H1 (cell line): ENCODE measurements at regions not wholly inside any gene's neighbourhood (a gene's known extent, or its start where the extent isn't known, plus 50 kb on each side); places are given as distances from the start of the nearest gene placed in this dataset.

ENCODE experiments used
- CTCF ChIA-PET: fragments of 300-600 bp; sonication (Branson Sonifier 250); formaldehyde crosslinking; loops from one replicate; lab custom pipeline; 2021; ENCODE audit not compliant: partially characterized antibody; lab: Charles Lee
- POLR2A ChIA-PET: fragments of 300-600 bp; sonication (Branson Sonifier 250); formaldehyde crosslinking; loops from one replicate; lab custom pipeline; 2021; ENCODE audit warnings: inconsistent platforms; ENCODE audit not compliant: partially characterized antibody; lab: Charles Lee
- DNase-seq, 2 experiments: peaks; one replicate each; pipeline versions ENCODE4 v3.0.0 to v3.0.0-alpha.2; 2010 to 2022; ENCODE audit warnings: low spot score in 2 of 2, low read depth in 1 of 2, mixed read lengths in 1 of 2
- FAIRE-seq: peaks from 2 replicates; lab custom pipeline; 2011; peaks lifted over from hg19 to GRCh38; lab: Jason Lieb, UNC
- H2AFZ ChIP-seq: 2 replicates; pipeline ENCODE4 v1.8.1; 2012; ENCODE audit warnings: low read length, inconsistent platforms
- H2AK5ac ChIP-seq: 2 replicates; pipeline ENCODE4 v1.6.1; 2013; ENCODE audit warnings: low read depth, low read length
- H2BK120ac ChIP-seq: replicated peaks from 2 replicates; pipeline ENCODE3; 2013; ENCODE audit warnings: low read depth, low read length, inconsistent platforms
- H2BK12ac ChIP-seq: 2 replicates; pipeline ENCODE4 v1.6.1; 2013; ENCODE audit warnings: low read depth, low read length
- H2BK15ac ChIP-seq: 2 replicates; pipeline ENCODE4 v1.6.1; 2013; ENCODE audit warnings: low read length
- H2BK20ac ChIP-seq: 2 replicates; pipeline ENCODE4 v1.6.1; 2013; ENCODE audit warnings: low read length
- H2BK5ac ChIP-seq: 2 replicates; pipeline ENCODE4 v1.6.1; 2013; ENCODE audit warnings: low read depth, low read length
- H3K14ac ChIP-seq: 2 replicates; pipeline ENCODE4 v1.6.1; 2013; ENCODE audit warnings: inconsistent platforms; ENCODE audit not compliant: insufficient read length
- H3K18ac ChIP-seq: 2 replicates; pipeline ENCODE4 v1.6.1; 2013; ENCODE audit warnings: low read length; ENCODE audit errors: extremely low read depth
- H3K23ac ChIP-seq: 2 replicates; pipeline ENCODE4 v1.6.1; 2013; ENCODE audit warnings: inconsistent platforms; ENCODE audit not compliant: insufficient read length
- H3K23me2 ChIP-seq: 2 replicates; pipeline ENCODE4 v1.6.1; 2013; ENCODE audit warnings: low read depth, low read length
- H3K27ac ChIP-seq: 2 replicates; pipeline ENCODE4 v1.6.1; 2011; ENCODE audit warnings: low read depth, low read length, inconsistent platforms
- H3K27me3 ChIP-seq, 4 experiments: replicated peaks in 1 of 4; 1 replicate in 1 of 4; 2 replicates in 3 of 4; pipeline versions ENCODE4 v1.6.1 to v1.8.1; 2011 to 2013; ENCODE audit warnings: low read length in 3 of 4, mild to moderate bottlenecking in 3 of 4, inconsistent platforms in 2 of 4, mixed read lengths in 2 of 4, moderate library complexity in 1 of 4; ENCODE audit not compliant: control insufficient read depth in 3 of 4, insufficient read depth in 3 of 4; ENCODE audit errors: extremely low read depth in 1 of 4
- H3K36me3 ChIP-seq, 4 experiments: 2 replicates each; pipeline versions ENCODE4 v1.6.1 to v1.8.1; 2011 to 2013; ENCODE audit warnings: mild to moderate bottlenecking in 4 of 4, low read length in 3 of 4, moderate library complexity in 2 of 4, control low read depth in 1 of 4, inconsistent platforms in 1 of 4; ENCODE audit not compliant: insufficient read depth in 4 of 4, control insufficient read depth in 2 of 4
- H3K4ac ChIP-seq: replicated peaks from 2 replicates; pipeline ENCODE3; 2013; ENCODE audit warnings: low read length, low read depth, mixed read lengths, inconsistent platforms; ENCODE audit not compliant: insufficient read length
- H3K4me1 ChIP-seq, 4 experiments: replicated peaks in 1 of 4; 1 replicate in 1 of 4; 2 replicates in 3 of 4; pipeline versions ENCODE4 v1.6.1 to v1.8.1; 2011 to 2013; ENCODE audit warnings: low read length in 3 of 4, inconsistent platforms in 2 of 4, mixed read lengths in 1 of 4; ENCODE audit not compliant: insufficient read depth in 4 of 4, control insufficient read depth in 3 of 4
- H3K4me2 ChIP-seq, 2 experiments: 2 replicates each; pipeline versions ENCODE4 v1.6.1 to v1.8.1; 2011 to 2013; ENCODE audit warnings: low read depth in 2 of 2, low read length in 2 of 2, control low read depth in 1 of 2, inconsistent platforms in 1 of 2, mild to moderate bottlenecking in 1 of 2; ENCODE audit not compliant: insufficient read depth in 1 of 2
- H3K4me3 ChIP-seq, 4 experiments: fragments of 200-600, 300-600 bp in 1 of 4; sonication (generic), shearing (Covaris generic), sonication (Bioruptor Twin) in 1 of 4; 2 replicates each; pipeline versions ENCODE4 v1.5.1 to v1.8.1; 2011 to 2016; ENCODE audit warnings: low read length in 4 of 4, low read depth in 3 of 4, control low read depth in 2 of 4, inconsistent platforms in 2 of 4, mild to moderate bottlenecking in 2 of 4, mixed read lengths in 1 of 4, moderate library complexity in 1 of 4; ENCODE audit not compliant: insufficient read depth in 2 of 4; ENCODE audit errors: extremely low read depth in 1 of 4
- H3K56ac ChIP-seq: replicated peaks from 2 replicates; pipeline ENCODE3; 2013; ENCODE audit warnings: low read depth, mild to moderate bottlenecking, mixed read lengths, low read length, inconsistent platforms; ENCODE audit not compliant: insufficient read length
- H3K79me1 ChIP-seq: 2 replicates; pipeline ENCODE4 v1.6.1; 2013; ENCODE audit warnings: low read depth, low read length, control low read depth
- H3K79me2 ChIP-seq, 2 experiments: 2 replicates each; pipeline versions ENCODE4 v1.6.1 to v1.8.1; 2012 to 2013; ENCODE audit warnings: low read length in 2 of 2, mild to moderate bottlenecking in 2 of 2, inconsistent platforms in 1 of 2; ENCODE audit not compliant: insufficient read depth in 2 of 2, control insufficient read depth in 1 of 2
- H3K9ac ChIP-seq, 4 experiments: replicated peaks in 1 of 4; 1 replicate in 1 of 4; 2 replicates in 3 of 4; pipeline versions ENCODE4 v1.6.1 to v1.8.1; 2011 to 2013; ENCODE audit warnings: low read depth in 3 of 4, low read length in 3 of 4, control low read depth in 2 of 4, mild to moderate bottlenecking in 2 of 4, moderate library complexity in 2 of 4, inconsistent platforms in 1 of 4; ENCODE audit errors: extremely low read depth in 1 of 4
- H3K9me3 ChIP-seq, 2 experiments: 2 replicates each; pipeline versions ENCODE4 v1.6.1 to v1.8.1; 2012 to 2013; ENCODE audit warnings: mild to moderate bottlenecking in 2 of 2, moderate library complexity in 2 of 2, control low read depth in 1 of 2, inconsistent platforms in 1 of 2, low read depth in 1 of 2, low read length in 1 of 2, mixed read lengths in 1 of 2; ENCODE audit not compliant: insufficient read depth in 2 of 2
- H4K20me1 ChIP-seq, 2 experiments: replicated peaks in 1 of 2; 2 replicates each; pipeline versions ENCODE3 to v1.8.1; 2011 to 2013; ENCODE audit warnings: inconsistent platforms in 2 of 2, low read length in 2 of 2, mild to moderate bottlenecking in 1 of 2; ENCODE audit not compliant: insufficient read depth in 2 of 2, control insufficient read depth in 1 of 2
- H4K5ac ChIP-seq: 2 replicates; pipeline ENCODE4 v1.6.1; 2013; ENCODE audit warnings: low read length, low read depth, mixed read lengths, inconsistent platforms; ENCODE audit not compliant: insufficient read length
- H4K8ac ChIP-seq: 2 replicates; pipeline ENCODE4 v1.8.0; 2013; ENCODE audit warnings: mild to moderate bottlenecking, moderate library complexity, low read length, inconsistent platforms; ENCODE audit not compliant: insufficient read depth; ENCODE audit errors: extremely low read depth
- H4K91ac ChIP-seq: replicated peaks from 2 replicates; pipeline ENCODE3; 2013; ENCODE audit warnings: low read length, mixed read lengths, inconsistent platforms; ENCODE audit not compliant: insufficient read length
- BACH1 ChIP-seq: IDR thresholded peaks from 2 replicates; pipeline ENCODE4 v1.6.1; 2012; ENCODE audit warnings: low read length, improper control_type of control experiment
- BCL11A ChIP-seq, 2 experiments: IDR thresholded peaks; one replicate each; pipeline ENCODE4 v1.6.1; 2011; ENCODE audit warnings: low read depth in 2 of 2, low read length in 2 of 2, mild to moderate bottlenecking in 2 of 2
- E2F6 ChIP-seq: IDR thresholded peaks from 2 replicates; pipeline ENCODE4 v1.6.1; 2012; ENCODE audit warnings: inconsistent platforms
- GABPA ChIP-seq: IDR thresholded peaks from 2 replicates; pipeline ENCODE4 v1.6.1; 2011; ENCODE audit warnings: mild to moderate bottlenecking, low read length, moderate library complexity, borderline replicate concordance; ENCODE audit not compliant: insufficient read depth
- GTF2F1 ChIP-seq: IDR thresholded peaks from 2 replicates; pipeline ENCODE4 v1.6.1; 2012; ENCODE audit warnings: low read depth, low read length, improper control_type of control experiment, borderline replicate concordance
- HDAC2 ChIP-seq, 2 experiments: fragments of 300-600 bp in 1 of 2; sonication (generic) in 1 of 2; IDR thresholded peaks; 2 replicates each; pipeline ENCODE4 v1.6.1; 2011 to 2012; ENCODE audit warnings: low read depth in 2 of 2, low read length in 2 of 2, mild to moderate bottlenecking in 2 of 2, moderate library complexity in 2 of 2, borderline replicate concordance in 1 of 2, inconsistent platforms in 1 of 2
- KDM1A ChIP-seq: fragments of 200-600, 300-600 bp; sonication (generic); IDR thresholded peaks from 2 replicates; pipeline ENCODE4 v1.7.1; 2016; ENCODE audit warnings: mild to moderate bottlenecking, low read length, borderline replicate concordance
- NRF1 ChIP-seq: IDR thresholded peaks from 2 replicates; pipeline ENCODE4 v1.6.1; 2011; ENCODE audit warnings: mild to moderate bottlenecking, low read depth, low read length, improper control_type of control experiment
- RBBP5 ChIP-seq: IDR thresholded peaks from 2 replicates; pipeline ENCODE4 v1.7.1; 2012; ENCODE audit warnings: low read depth, mild to moderate bottlenecking, inconsistent platforms, low read length, moderate library complexity, borderline replicate concordance
- RXRA ChIP-seq: IDR thresholded peaks from 2 replicates; pipeline ENCODE4 v1.6.1; 2011; ENCODE audit warnings: low read depth, mild to moderate bottlenecking, low read length, moderate library complexity; ENCODE audit not compliant: insufficient read depth
- SP2 ChIP-seq: IDR thresholded peaks from 2 replicates; pipeline ENCODE4 v1.6.1; 2012; ENCODE audit warnings: mild to moderate bottlenecking, low read length, inconsistent platforms
- SRF ChIP-seq: IDR thresholded peaks from 2 replicates; pipeline ENCODE4 v1.6.1; 2011; ENCODE audit warnings: mild to moderate bottlenecking, low read depth, low read length, moderate library complexity
- TF ChIP-seq, protein P1 (sequence below): IDR thresholded peaks from 2 replicates; pipeline ENCODE4 v1.6.1; 2011; ENCODE audit warnings: low read length, improper control_type of control experiment

- no peaks in the 10 kb centered on the region for H3K23me2 ChIP-seq
- no peaks in the 10 kb centered on the region for H4K20me1 ChIP-seq
- no peak overlapping the region for H2BK15ac ChIP-seq
- peak overlapping the region; percentile 82; the same call in 1 of the 2 replicates for H2BK5ac ChIP-seq
- peak overlapping the region; percentile 27 for H3K18ac ChIP-seq
- peak overlapping the region; percentile 88 for H2BK120ac ChIP-seq
- peak overlapping the region; percentile 94 for H2BK20ac ChIP-seq
- H3K27ac ChIP-seq: no peak overlapping the region
- no peaks in the 10 kb centered on the region for H3K79me1 ChIP-seq
- H3K4me2 ChIP-seq: no peak overlapping the region
- no peak overlapping the region for H2AK5ac ChIP-seq
- peak overlapping the region; percentile 51 for H4K5ac ChIP-seq
- peaks cover 0 to 15% (median 0%) of the 10 kb centered on the region in 4 experiments; a peak in 1 of 7 replicates for H3K4me1 ChIP-seq
- H3K9ac ChIP-seq: no peak overlapping the region
- FAIRE-seq (no peak), DNase-seq (no peak)
- H4K8ac ChIP-seq: no peak overlapping the region
- ChIA-PET CTCF (interaction anchor here (0.6 kb wide), 1 partner anchor 1583 kb away, joined by 3 read pairs; no protein-coding TSS in a partner anchor), POLR2A (no interaction called here)
- H3K79me2 ChIP-seq: no peaks in the 10 kb centered on the region
- no peak overlapping the region for H2BK12ac ChIP-seq
- no peaks in the 10 kb centered on the region for H3K27me3 ChIP-seq
- no peak overlapping the region for H3K23ac ChIP-seq
- H3K4ac ChIP-seq: no peak overlapping the region
- H3K4me3 ChIP-seq: no peak overlapping the region; a peak in 1 of 8 replicates
- peak overlapping the region; percentile 86 for H4K91ac ChIP-seq
- H3K14ac ChIP-seq: no peak overlapping the region
- 0 out of 4 replicates have a peak, but pooled peaks cover 0 to 3% of the 10 kb centered on the region in 2 experiments for H3K9me3 ChIP-seq
- H2AFZ ChIP-seq: no peak overlapping the region
- no peaks in the 10 kb centered on the region for H3K36me3 ChIP-seq
- H3K56ac ChIP-seq: no peak overlapping the region
- TF ChIP-seq KDM1A: no peak
- TF ChIP-seq HDAC2 (IDR thresholded peaks at IDR 0.05; ENCODE audit: borderline replicate concordance in 1 of 2, low read depth in 2 of 2, low read length in 2 of 2): no peak
- TF ChIP-seq BCL11A (IDR thresholded peaks at IDR 0.05; ENCODE audit: low read depth in 2 of 2, low read length in 2 of 2): no peak
- TF ChIP-seq, protein P1, sequence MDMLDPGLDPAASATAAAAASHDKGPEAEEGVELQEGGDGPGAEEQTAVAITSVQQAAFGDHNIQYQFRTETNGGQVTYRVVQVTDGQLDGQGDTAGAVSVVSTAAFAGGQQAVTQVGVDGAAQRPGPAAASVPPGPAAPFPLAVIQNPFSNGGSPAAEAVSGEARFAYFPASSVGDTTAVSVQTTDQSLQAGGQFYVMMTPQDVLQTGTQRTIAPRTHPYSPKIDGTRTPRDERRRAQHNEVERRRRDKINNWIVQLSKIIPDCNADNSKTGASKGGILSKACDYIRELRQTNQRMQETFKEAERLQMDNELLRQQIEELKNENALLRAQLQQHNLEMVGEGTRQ: no peak
- no peak for TF ChIP-seq GTF2F1
- no peak for TF ChIP-seq SRF
- TF ChIP-seq NRF1: no peak
- no peak for TF ChIP-seq RXRA
- TF ChIP-seq GABPA: no peak
- no peak for TF ChIP-seq SP2
- no peak for TF ChIP-seq BACH1
- no peak for TF ChIP-seq E2F6
- TF ChIP-seq RBBP5: no peak
These were observed 243.4 kb upstream of the SPRY2 start for GRCh38 chr13:80584306-80584705.
